Adrenal gland (tissue), 9 donors: ENCODE measurements at regions not wholly inside any gene's neighbourhood (a gene's known extent, or its start where the extent isn't known, plus 50 kb on each side); places are given as distances from the start of the nearest gene placed in this dataset.

Source experiments
- DNase-seq, 7 donors: peaks; one replicate each; pipeline ENCODE4 v3.0.0-alpha.2; 2019 to 2020
- H3K27ac ChIP-seq, 5 donors: fragments of 200-600 bp; sonication (generic) in 4 of 5; 1 replicate in 3 of 5; 2 replicates in 2 of 5; pipeline versions ENCODE4 v1.5.1 to v1.8.0; 2016 to 2020; ENCODE audit warnings: mild to moderate bottlenecking in 1 of 5
- H3K27me3 ChIP-seq: fragments of 200-600 bp; 2 replicates; pipeline ENCODE4 v1.8.0; 2021
- H3K36me3 ChIP-seq, 2 donors: fragments of 200-600 bp; replicated peaks in 1 of 2; 1 replicate in 1 of 2; 2 replicates in 1 of 2; pipeline versions ENCODE4 v1.5.1 to v1.8.0; 2018 to 2022
- H3K4me1 ChIP-seq, 2 donors: fragments of 200-600 bp; replicated peaks in 1 of 2; 1 replicate in 1 of 2; 2 replicates in 1 of 2; pipeline versions ENCODE4 v1.5.1 to v1.8.0; 2018 to 2021
- H3K4me3 ChIP-seq, 4 donors: fragments of 200-600 bp; sonication (generic) in 3 of 4; one replicate each; pipeline ENCODE4 v1.5.1; 2016 to 2018
- H3K9me3 ChIP-seq, 3 donors: fragments of 200-600 bp; sonication (generic) in 1 of 3; replicated peaks in 1 of 3; 1 replicate in 2 of 3; 2 replicates in 1 of 3; pipeline versions ENCODE4 v1.5.1 to v1.8.0; 2016 to 2021
- POLR2A ChIP-seq, 2 donors: fragments of 450-650 bp; IDR thresholded peaks; one replicate each; pipeline ENCODE4 v1.6.1; 2017; ENCODE audit warnings: antibody characterized with exemption in 2 of 2, mild to moderate bottlenecking in 2 of 2, moderate library complexity in 1 of 2
- WGBS, 4 donors: extraction: QIAGEN DNeasy Blood & Tissue Kit in 2 of 4; methylation state at CpG; one replicate each; pipeline versions ENCODE4 v1.1.5 to v1.1.7; 2013 to 2017; 5-methylcytosine and 5-hydroxymethylcytosine counted together
- intact Hi-C, 2 donors: fragments of 100-400 bp; cut with DNase I; formaldehyde crosslinking; loops; one replicate each; pipeline versions ENCODE4 v1.14.1 to v1.15.0; 2022 to 2023
- TF ChIP-seq, protein P1 (sequence below), 6 experiments: fragments of 450-650 bp in 4 of 6; fragments of 200-600 bp in 2 of 6; sonication (generic) in 1 of 6; IDR thresholded peaks; 1 replicate in 5 of 6; 2 replicates in 1 of 6; pipeline versions ENCODE4 v1.5.1 to v1.8.0; 2016 to 2021; ENCODE audit warnings: antibody characterized with exemption in 6 of 6, mild to moderate bottlenecking in 2 of 6, moderate library complexity in 1 of 6
- donor health status: healthy with polysubstance abuse.
- donor health status: Bipolar disorder and iron deficiency.
- donor health status: DM: yes; HTN: yes; CAD: no.
- donor health status: DM: no; HTN: no; CAD: no.
- donor health status: DM: no; HTN: no; CAD: no.

DNA sequence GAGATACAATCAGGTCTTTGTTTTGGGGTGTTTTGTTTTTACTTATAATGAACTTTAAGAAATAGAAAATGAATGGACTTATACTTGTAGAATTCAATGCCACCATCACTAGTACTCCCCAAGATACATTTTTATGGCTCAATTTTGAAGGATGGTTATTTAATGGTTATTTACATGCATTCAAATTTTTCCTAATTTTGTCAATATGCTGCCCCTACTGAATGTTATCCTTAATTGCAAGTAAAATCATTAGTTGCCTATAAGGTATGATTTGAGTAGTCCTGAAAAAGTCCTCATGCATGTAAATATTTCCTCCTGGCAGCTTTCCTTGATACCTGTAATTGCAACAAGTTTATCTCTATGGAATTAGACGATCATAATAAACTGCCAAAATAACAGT is 391.2 kb downstream of the BCAT1 start:
- no peaks in the 10 kb centered on the region for H3K36me3 ChIP-seq
- H3K27ac ChIP-seq: no peak overlapping the region
- DNase-seq: no peak
- TF ChIP-seq, protein P1, sequence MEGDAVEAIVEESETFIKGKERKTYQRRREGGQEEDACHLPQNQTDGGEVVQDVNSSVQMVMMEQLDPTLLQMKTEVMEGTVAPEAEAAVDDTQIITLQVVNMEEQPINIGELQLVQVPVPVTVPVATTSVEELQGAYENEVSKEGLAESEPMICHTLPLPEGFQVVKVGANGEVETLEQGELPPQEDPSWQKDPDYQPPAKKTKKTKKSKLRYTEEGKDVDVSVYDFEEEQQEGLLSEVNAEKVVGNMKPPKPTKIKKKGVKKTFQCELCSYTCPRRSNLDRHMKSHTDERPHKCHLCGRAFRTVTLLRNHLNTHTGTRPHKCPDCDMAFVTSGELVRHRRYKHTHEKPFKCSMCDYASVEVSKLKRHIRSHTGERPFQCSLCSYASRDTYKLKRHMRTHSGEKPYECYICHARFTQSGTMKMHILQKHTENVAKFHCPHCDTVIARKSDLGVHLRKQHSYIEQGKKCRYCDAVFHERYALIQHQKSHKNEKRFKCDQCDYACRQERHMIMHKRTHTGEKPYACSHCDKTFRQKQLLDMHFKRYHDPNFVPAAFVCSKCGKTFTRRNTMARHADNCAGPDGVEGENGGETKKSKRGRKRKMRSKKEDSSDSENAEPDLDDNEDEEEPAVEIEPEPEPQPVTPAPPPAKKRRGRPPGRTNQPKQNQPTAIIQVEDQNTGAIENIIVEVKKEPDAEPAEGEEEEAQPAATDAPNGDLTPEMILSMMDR (IDR thresholded peaks at IDR 0.05): no peak
- TF ChIP-seq POLR2A (IDR thresholded peaks at IDR 0.05): no peak
- H3K4me1 ChIP-seq: peaks cover 0 to 8% of the 10 kb centered on the region in 2 donors
- no peak overlapping the region for H3K4me3 ChIP-seq
- 72 to 83% (median 78%) methylated on average over 1 of the region's 1 CpG for WGBS, 4 donors
- no peaks in the 10 kb centered on the region for H3K27me3 ChIP-seq
- H3K9me3 ChIP-seq: no peaks in the 10 kb centered on the region
- intact Hi-C loops: no loop called here

- Histone ChIP-seq H3K4me1 (peaks cover 0 to 2% of the 10 kb centered on the region in 2 donors), H3K4me3 (no peak overlapping the region), H3K27me3 (no peaks in the 10 kb centered on the region), H3K9me3 (no peaks in the 10 kb centered on the region), H3K27ac (no peak overlapping the region), H3K36me3 (no peaks in the 10 kb centered on the region)
- DNase-seq: no peak
- 57 to 72% (median 64%) methylated on average over 2 of the region's 2 CpGs for WGBS, 4 donors
- intact Hi-C loops: no loop called here
- TF ChIP-seq, protein P1 (IDR thresholded peaks at IDR 0.05): no peak
- no peak for TF ChIP-seq POLR2A (IDR thresholded peaks at IDR 0.05)
These were observed 393.2 kb downstream of the BCAT1 start for GRCh38 chr12:24555730-24556129.

GRCh38 chr12:24554612-24555295 is 394.1 kb downstream of the BCAT1 start:
- no peaks in the 10 kb centered on the region for H3K27me3 ChIP-seq
- no peak overlapping the region for H3K27ac ChIP-seq
- 83 to 87% (median 85%) methylated on average over 11 of the region's 11 CpGs for WGBS, 4 donors
- intact Hi-C loops: no loop called here
- no peak overlapping the region for H3K4me3 ChIP-seq
- no peaks in the 10 kb centered on the region for H3K9me3 ChIP-seq
- TF ChIP-seq, protein P1 (IDR thresholded peaks at IDR 0.05): no peak
- no peak for TF ChIP-seq POLR2A (IDR thresholded peaks at IDR 0.05)
- no peaks in the 10 kb centered on the region for H3K36me3 ChIP-seq
- DNase-seq: no peak
- H3K4me1 ChIP-seq: no peaks in the 10 kb centered on the region

- no peak for TF ChIP-seq POLR2A (IDR thresholded peaks at IDR 0.05)
- TF ChIP-seq, protein P1 (IDR thresholded peaks at IDR 0.05): no peak
These were observed 395.6 kb downstream of the BCAT1 start for GRCh38 chr12:24553259-24553658.

More at GRCh38 chr12:24553259-24553658, 395.6 kb downstream of the BCAT1 start:
- Histone ChIP-seq H3K4me3 (no peak overlapping the region), H3K27ac (no peak overlapping the region), H3K27me3 (no peaks in the 10 kb centered on the region), H3K4me1 (no peaks in the 10 kb centered on the region), H3K36me3 (no peaks in the 10 kb centered on the region), H3K9me3 (no peaks in the 10 kb centered on the region)
- 73 to 83% (median 81%) methylated on average over 3 of the region's 3 CpGs for WGBS, 4 donors
- DNase-seq: no peak
- intact Hi-C loops: no loop called here
